Neuronal stem cell (in vitro differentiated cells): ENCODE measurements at regions not wholly inside any gene's neighbourhood (a gene's known extent, or its start where the extent isn't known, plus 50 kb on each side); places are given as distances from the start of the nearest gene placed in this dataset.

ENCODE experiments used
- DNase-seq: peaks from one replicate; pipeline ENCODE4 v3.0.0-alpha.2; 2013; ENCODE audit warnings: low spot score
- H2AFZ ChIP-seq: one replicate; pipeline ENCODE4 v1.6.1; 2013; ENCODE audit warnings: mild to moderate bottlenecking, low read length, inconsistent platforms
- H2AK5ac ChIP-seq: 2 replicates; pipeline ENCODE4 v1.6.1; 2013; ENCODE audit warnings: low read depth, mild to moderate bottlenecking, inconsistent platforms, low read length, moderate library complexity, mixed read lengths
- H2BK120ac ChIP-seq: 2 replicates; pipeline ENCODE4 v1.6.1; 2013; ENCODE audit warnings: low read depth, mild to moderate bottlenecking, inconsistent platforms, low read length, moderate library complexity, mixed read lengths
- H2BK12ac ChIP-seq: one replicate; pipeline ENCODE4 v1.6.1; 2013; ENCODE audit warnings: low read length, inconsistent platforms
- H2BK15ac ChIP-seq: 2 replicates; pipeline ENCODE4 v1.6.1; 2013; ENCODE audit warnings: mild to moderate bottlenecking, low read length, inconsistent platforms, mixed read lengths
- H2BK5ac ChIP-seq: one replicate; pipeline ENCODE4 v1.6.1; 2013; ENCODE audit warnings: inconsistent platforms, mild to moderate bottlenecking, low read length, moderate library complexity
- H3K14ac ChIP-seq: one replicate; pipeline ENCODE4 v1.6.1; 2013; ENCODE audit warnings: low read length, inconsistent platforms
- H3K18ac ChIP-seq: 2 replicates; pipeline ENCODE4 v1.6.1; 2013; ENCODE audit warnings: low read length, inconsistent platforms
- H3K23ac ChIP-seq: 2 replicates; pipeline ENCODE4 v1.6.1; 2013; ENCODE audit warnings: low read depth, mild to moderate bottlenecking, mixed read lengths, low read length, inconsistent platforms; ENCODE audit not compliant: poor library complexity
- H3K27ac ChIP-seq: replicated peaks from 3 replicates; pipeline ENCODE4 v1.5.1; 2013; ENCODE audit warnings: low read length, inconsistent platforms
- H3K27me3 ChIP-seq, 3 experiments: 2 replicates each; pipeline ENCODE4 v1.6.1; 2013; ENCODE audit warnings: low read length in 3 of 3, mild to moderate bottlenecking in 2 of 3, inconsistent platforms in 1 of 3, low read depth in 1 of 3, mixed read lengths in 1 of 3, moderate library complexity in 1 of 3; ENCODE audit not compliant: control insufficient read depth in 3 of 3, insufficient read depth in 3 of 3
- H3K36me3 ChIP-seq, 2 donors: replicated peaks in 1 of 2; 2 replicates each; pipeline ENCODE4 v1.6.1; 2013; ENCODE audit warnings: low read length in 2 of 2; ENCODE audit not compliant: control insufficient read depth in 2 of 2, insufficient read depth in 2 of 2
- H3K4ac ChIP-seq: 2 replicates; pipeline ENCODE4 v1.6.1; 2013; ENCODE audit warnings: inconsistent platforms, mild to moderate bottlenecking, low read length, moderate library complexity
- H3K4me1 ChIP-seq, 2 donors: 1 replicate in 1 of 2; 2 replicates in 1 of 2; pipeline ENCODE4 v1.6.1; 2013; ENCODE audit warnings: low read length in 2 of 2, low read depth in 1 of 2; ENCODE audit not compliant: control insufficient read depth in 2 of 2, insufficient read depth in 1 of 2
- H3K4me2 ChIP-seq: one replicate; pipeline ENCODE4 v1.6.1; 2013; ENCODE audit warnings: mild to moderate bottlenecking, low read length, inconsistent platforms; ENCODE audit not compliant: insufficient read depth, poor library complexity, severe bottlenecking
- H3K4me3 ChIP-seq, 2 donors: 2 replicates each; pipeline ENCODE4 v1.5.1; 2013; ENCODE audit warnings: low read length in 2 of 2, mild to moderate bottlenecking in 2 of 2, inconsistent platforms in 1 of 2, moderate library complexity in 1 of 2
- H3K79me1 ChIP-seq: one replicate; pipeline ENCODE4 v1.6.1; 2013; ENCODE audit warnings: low read depth, mild to moderate bottlenecking, inconsistent platforms, low read length, moderate library complexity
- H3K9ac ChIP-seq: one replicate; pipeline ENCODE4 v1.6.1; 2013; ENCODE audit warnings: mild to moderate bottlenecking, low read depth, low read length, inconsistent platforms; ENCODE audit not compliant: poor library complexity
- H3K9me3 ChIP-seq, 2 donors: replicated peaks in 1 of 2; 2 replicates each; pipeline versions ENCODE3 to v1.6.1; 2013; ENCODE audit warnings: low read length in 2 of 2, mild to moderate bottlenecking in 2 of 2, inconsistent platforms in 1 of 2, low read depth in 1 of 2, mixed read lengths in 1 of 2, moderate library complexity in 1 of 2; ENCODE audit not compliant: control insufficient read depth in 2 of 2, insufficient read depth in 1 of 2
- H4K8ac ChIP-seq: one replicate; pipeline ENCODE4 v1.6.1; 2013; ENCODE audit warnings: low read depth, mild to moderate bottlenecking, inconsistent platforms, low read length, moderate library complexity
- H4K91ac ChIP-seq: one replicate; pipeline ENCODE4 v1.6.1; 2013; ENCODE audit warnings: low read length, low read depth, mild to moderate bottlenecking, inconsistent platforms; ENCODE audit not compliant: poor library complexity
- WGBS, 2 donors: extraction: QIAGEN DNeasy Blood & Tissue Kit; methylation state at CpG; one replicate each; pipeline ENCODE4 v1.1.7; 2013; ENCODE audit warnings: missing lambda C conversion rate in 2 of 2, mixed read lengths in 1 of 2; ENCODE audit not compliant: insufficient read length in 2 of 2, insufficient replicate concordance in 1 of 2; ENCODE audit errors: extremely low coverage in 2 of 2; 5-methylcytosine and 5-hydroxymethylcytosine counted together

GRCh38 chrX:124223524-124223923 lies 108.9 kb upstream of the TEX13D start:
- peak overlapping the region; percentile 74 for H2AFZ ChIP-seq
- no peak overlapping the region for H2BK15ac ChIP-seq
- no CpG with 5 or more reads among the region's 7 CpGs for WGBS, 2 donors
- H3K23ac ChIP-seq: no peak overlapping the region
- H3K4me2 ChIP-seq: no peak overlapping the region
- H3K14ac ChIP-seq: no peak overlapping the region
- H3K9ac ChIP-seq: no peak overlapping the region
- H2BK12ac ChIP-seq: no peak overlapping the region
- no peak overlapping the region for H3K4ac ChIP-seq
- H4K91ac ChIP-seq: no peak overlapping the region
- H3K36me3 ChIP-seq: no peaks in the 10 kb centered on the region
- H2BK120ac ChIP-seq: no peak overlapping the region
- H3K4me3 ChIP-seq: no peak overlapping the region
- H2AK5ac ChIP-seq: no peak overlapping the region
- H3K9me3 ChIP-seq: no peaks in the 10 kb centered on the region
- no peaks in the 10 kb centered on the region for H3K27me3 ChIP-seq
- no peak overlapping the region for H2BK5ac ChIP-seq
- no peak overlapping the region for H3K27ac ChIP-seq
- no peak overlapping the region for H3K18ac ChIP-seq
- DNase-seq: no peak
- H4K8ac ChIP-seq: no peak overlapping the region
- H3K4me1 ChIP-seq: peaks cover 7 to 26% of the 10 kb centered on the region in 2 donors
- H3K79me1 ChIP-seq: no peaks in the 10 kb centered on the region

- H2BK15ac ChIP-seq: no peak overlapping the region
- DNase-seq: no peak
- no peak overlapping the region for H3K14ac ChIP-seq
- no peak overlapping the region for H3K23ac ChIP-seq
- H3K4me1 ChIP-seq: peaks cover 3 to 16% of the 10 kb centered on the region in 2 donors
- H3K79me1 ChIP-seq: no peaks in the 10 kb centered on the region
- WGBS, 2 donors: no CpG with 5 or more reads among the region's 4 CpGs
- H3K9ac ChIP-seq: no peak overlapping the region
- H4K8ac ChIP-seq: no peak overlapping the region
- no peaks in the 10 kb centered on the region for H3K27me3 ChIP-seq
- H3K4me3 ChIP-seq: no peak overlapping the region
- H3K4ac ChIP-seq: no peak overlapping the region
- H2AK5ac ChIP-seq: no peak overlapping the region
- H3K27ac ChIP-seq: no peak overlapping the region
- H2BK12ac ChIP-seq: no peak overlapping the region
- H3K36me3 ChIP-seq: no peaks in the 10 kb centered on the region
- H2BK120ac ChIP-seq: no peak overlapping the region
- H3K9me3 ChIP-seq: no peaks in the 10 kb centered on the region
- H2AFZ ChIP-seq: no peak overlapping the region
- H2BK5ac ChIP-seq: no peak overlapping the region
- no peak overlapping the region for H3K4me2 ChIP-seq
- no peak overlapping the region for H3K18ac ChIP-seq
- H4K91ac ChIP-seq: no peak overlapping the region
Measured at GRCh38 chrX:124224528-124224927, 107.9 kb upstream of the TEX13D start.

GRCh38 chrX:124226129-124226528 lies 106.3 kb upstream of the TEX13D start:
- Histone ChIP-seq H4K8ac (no peak overlapping the region), H2BK12ac (no peak overlapping the region), H3K4ac (no peak overlapping the region), H2BK5ac (no peak overlapping the region), H3K4me1 (peaks cover 4 to 17% of the 10 kb centered on the region in 2 donors), H3K27me3 (no peaks in the 10 kb centered on the region), H3K4me2 (no peak overlapping the region), H3K9ac (no peak overlapping the region), H2BK120ac (no peak overlapping the region), H2BK15ac (no peak overlapping the region), H3K79me1 (no peaks in the 10 kb centered on the region), H2AFZ (no peak overlapping the region), H3K9me3 (no peaks in the 10 kb centered on the region), H3K4me3 (no peak overlapping the region), H3K18ac (no peak overlapping the region), H2AK5ac (no peak overlapping the region), H3K14ac (no peak overlapping the region), H3K27ac (no peak overlapping the region), H4K91ac (no peak overlapping the region), H3K36me3 (no peaks in the 10 kb centered on the region), H3K23ac (no peak overlapping the region)
- DNase-seq: no peak
- no CpG with 5 or more reads among the region's 2 CpGs for WGBS, 2 donors

- H2AK5ac ChIP-seq: no peak overlapping the region
- H2BK15ac ChIP-seq: no peak overlapping the region
- H2AFZ ChIP-seq: no peak overlapping the region
- no peak overlapping the region for H3K18ac ChIP-seq
- H3K4me1 ChIP-seq: peaks cover 10 to 16% of the 10 kb centered on the region in 2 donors
- no peak overlapping the region for H3K9ac ChIP-seq
- H3K27ac ChIP-seq: peak overlapping the region; percentile 73
- no peak overlapping the region for H3K14ac ChIP-seq
- no peaks in the 10 kb centered on the region for H3K27me3 ChIP-seq
- no peak overlapping the region for H2BK120ac ChIP-seq
- DNase-seq: no peak
- H4K8ac ChIP-seq: no peak overlapping the region
- H2BK5ac ChIP-seq: no peak overlapping the region
- no peak overlapping the region for H3K4me2 ChIP-seq
- WGBS, 2 donors: no CpG with 5 or more reads among the region's 4 CpGs
- no peak overlapping the region for H4K91ac ChIP-seq
- no peaks in the 10 kb centered on the region for H3K36me3 ChIP-seq
- H3K79me1 ChIP-seq: no peaks in the 10 kb centered on the region
- no peak overlapping the region for H2BK12ac ChIP-seq
- no peaks in the 10 kb centered on the region for H3K9me3 ChIP-seq
- H3K4ac ChIP-seq: no peak overlapping the region
- no peak overlapping the region for H3K23ac ChIP-seq
- no peak overlapping the region for H3K4me3 ChIP-seq
Measured at GRCh38 chrX:124228849-124229248, 103.6 kb upstream of the TEX13D start.
